A673 (cell line): ENCODE measurements at regions not wholly inside any gene's neighbourhood (a gene's known extent, or its start where the extent isn't known, plus 50 kb on each side); places are given as distances from the start of the nearest gene placed in this dataset.

ENCODE experiments used
- BruUV-seq: library from RNA; stranded (reverse); fragments of 400-500 nt; replicated peaks from 2 replicates; lab custom pipeline; 2021; lab: Mats Ljungman, UMichigan
- CTCF ChIA-PET: fragments of 300-600 bp; sonication (Branson Sonifier 250); formaldehyde crosslinking; loops from one replicate; lab custom pipeline; 2022; ENCODE audit warnings: antibody characterized with exemption; lab: Charles Lee
- POLR2A ChIA-PET: fragments of 300-600 bp; sonication (Branson Sonifier 250); formaldehyde crosslinking; loops from one replicate; lab custom pipeline; 2022; ENCODE audit warnings: antibody characterized with exemption; ENCODE audit not compliant: low non-redundant PET; lab: Charles Lee
- DNase-seq: peaks from one replicate; pipeline ENCODE4 v3.0.0-alpha.2; 2015; ENCODE audit warnings: low spot score
- H3K27ac ChIP-seq: fragments of 200-600 bp; sonication (generic); 2 replicates; pipeline ENCODE4 v1.5.1; 2016; ENCODE audit warnings: mixed run types, low read depth, mild to moderate bottlenecking, mixed read lengths, antibody characterized with exemption, low read length; ENCODE audit not compliant: poor library complexity, severe bottlenecking
- H3K27me3 ChIP-seq: fragments of 200-600 bp; sonication (generic); replicated peaks from 2 replicates; pipeline ENCODE4 v1.6.1; 2017; ENCODE audit warnings: mixed run types, low read depth, mild to moderate bottlenecking, mixed read lengths, antibody characterized with exemption, low read length; ENCODE audit not compliant: insufficient read depth, poor library complexity
- H3K36me3 ChIP-seq: fragments of 200-600 bp; sonication (generic); 2 replicates; pipeline ENCODE4 v1.6.1; 2016; ENCODE audit warnings: mixed run types, mild to moderate bottlenecking, mixed read lengths, antibody characterized with exemption, low read length; ENCODE audit not compliant: insufficient read depth, poor library complexity, severe bottlenecking
- H3K4me1 ChIP-seq: fragments of 200-600 bp; sonication (generic); 2 replicates; pipeline ENCODE4 v1.6.1; 2017; ENCODE audit warnings: mixed run types, mild to moderate bottlenecking, mixed read lengths, antibody characterized with exemption, low read length; ENCODE audit not compliant: insufficient read depth, poor library complexity, severe bottlenecking
- H3K4me3 ChIP-seq: fragments of 200-600 bp; sonication (generic); 2 replicates; pipeline ENCODE4 v1.5.1; 2016; ENCODE audit warnings: low read depth, mixed run types, mild to moderate bottlenecking, mixed read lengths, low read length; ENCODE audit not compliant: poor library complexity, severe bottlenecking
- H3K9me3 ChIP-seq: fragments of 200-600 bp; sonication (generic); 2 replicates; pipeline ENCODE4 v1.6.1; 2016; ENCODE audit warnings: mixed run types, low read depth, mild to moderate bottlenecking, mixed read lengths, antibody characterized with exemption, low read length; ENCODE audit not compliant: poor library complexity, severe bottlenecking
- EZH2 ChIP-seq: fragments of 200-600 bp; sonication (generic); IDR thresholded peaks from 2 replicates; pipeline ENCODE4 v1.6.1; 2017; ENCODE audit warnings: borderline replicate concordance, low read depth, mild to moderate bottlenecking, mixed read lengths, antibody characterized with exemption, low read length; ENCODE audit not compliant: poor library complexity, severe bottlenecking
- intact Hi-C: fragments of 100-400 bp; cut with micrococcal nuclease; formaldehyde crosslinking; loops from one replicate; pipeline ENCODE4 v1.10.0; 2022; ENCODE audit not compliant: unreplicated experiment
- TF ChIP-seq, protein P1 (sequence below): fragments of 300-800, 200-600 bp; sonication (generic); conservative IDR thresholded peaks from 2 replicates; pipeline ENCODE4 v1.5.1; 2017; ENCODE audit warnings: low read depth, mild to moderate bottlenecking, antibody characterized with exemption, low read length, moderate library complexity, mixed read lengths

DNA sequence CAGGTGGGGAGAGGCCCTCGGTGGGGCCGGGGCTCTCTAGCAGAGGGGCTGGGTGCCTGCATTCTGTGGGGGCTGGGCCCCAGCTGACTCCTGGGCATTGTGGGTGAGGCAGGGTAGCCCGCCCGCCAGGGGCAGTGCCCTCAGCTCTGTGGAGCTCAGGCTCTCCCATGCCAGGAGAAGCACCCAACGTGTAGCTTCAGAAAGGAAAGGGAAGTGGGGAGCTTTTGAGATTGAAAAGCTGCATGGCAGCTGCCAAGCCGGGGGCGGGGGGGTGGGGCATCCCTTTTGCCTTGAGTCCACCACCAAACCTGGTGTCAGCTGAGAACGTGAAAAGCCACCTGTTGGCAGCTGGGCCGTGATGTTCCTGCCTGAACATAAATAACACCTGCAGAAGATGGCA, 192.1 kb upstream of the CIBAR2 start:
- DNase-seq, result no peak
- no peak for TF ChIP-seq EZH2
- TF ChIP-seq, protein P1, sequence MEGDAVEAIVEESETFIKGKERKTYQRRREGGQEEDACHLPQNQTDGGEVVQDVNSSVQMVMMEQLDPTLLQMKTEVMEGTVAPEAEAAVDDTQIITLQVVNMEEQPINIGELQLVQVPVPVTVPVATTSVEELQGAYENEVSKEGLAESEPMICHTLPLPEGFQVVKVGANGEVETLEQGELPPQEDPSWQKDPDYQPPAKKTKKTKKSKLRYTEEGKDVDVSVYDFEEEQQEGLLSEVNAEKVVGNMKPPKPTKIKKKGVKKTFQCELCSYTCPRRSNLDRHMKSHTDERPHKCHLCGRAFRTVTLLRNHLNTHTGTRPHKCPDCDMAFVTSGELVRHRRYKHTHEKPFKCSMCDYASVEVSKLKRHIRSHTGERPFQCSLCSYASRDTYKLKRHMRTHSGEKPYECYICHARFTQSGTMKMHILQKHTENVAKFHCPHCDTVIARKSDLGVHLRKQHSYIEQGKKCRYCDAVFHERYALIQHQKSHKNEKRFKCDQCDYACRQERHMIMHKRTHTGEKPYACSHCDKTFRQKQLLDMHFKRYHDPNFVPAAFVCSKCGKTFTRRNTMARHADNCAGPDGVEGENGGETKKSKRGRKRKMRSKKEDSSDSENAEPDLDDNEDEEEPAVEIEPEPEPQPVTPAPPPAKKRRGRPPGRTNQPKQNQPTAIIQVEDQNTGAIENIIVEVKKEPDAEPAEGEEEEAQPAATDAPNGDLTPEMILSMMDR, result no peak
- Histone ChIP-seq H3K27me3 (no peaks in the 10 kb centered on the region), H3K36me3 (no peaks in the 10 kb centered on the region), H3K9me3 (no peaks in the 10 kb centered on the region), H3K27ac (no peak overlapping the region), H3K4me3 (no peak overlapping the region), H3K4me1 (peaks cover 29% of the 10 kb centered on the region)
- ChIA-PET POLR2A (no interaction called here), CTCF (no interaction called here)
- BruUV-seq, result no TSS peak
- intact Hi-C loops, result no loop called here

DNA sequence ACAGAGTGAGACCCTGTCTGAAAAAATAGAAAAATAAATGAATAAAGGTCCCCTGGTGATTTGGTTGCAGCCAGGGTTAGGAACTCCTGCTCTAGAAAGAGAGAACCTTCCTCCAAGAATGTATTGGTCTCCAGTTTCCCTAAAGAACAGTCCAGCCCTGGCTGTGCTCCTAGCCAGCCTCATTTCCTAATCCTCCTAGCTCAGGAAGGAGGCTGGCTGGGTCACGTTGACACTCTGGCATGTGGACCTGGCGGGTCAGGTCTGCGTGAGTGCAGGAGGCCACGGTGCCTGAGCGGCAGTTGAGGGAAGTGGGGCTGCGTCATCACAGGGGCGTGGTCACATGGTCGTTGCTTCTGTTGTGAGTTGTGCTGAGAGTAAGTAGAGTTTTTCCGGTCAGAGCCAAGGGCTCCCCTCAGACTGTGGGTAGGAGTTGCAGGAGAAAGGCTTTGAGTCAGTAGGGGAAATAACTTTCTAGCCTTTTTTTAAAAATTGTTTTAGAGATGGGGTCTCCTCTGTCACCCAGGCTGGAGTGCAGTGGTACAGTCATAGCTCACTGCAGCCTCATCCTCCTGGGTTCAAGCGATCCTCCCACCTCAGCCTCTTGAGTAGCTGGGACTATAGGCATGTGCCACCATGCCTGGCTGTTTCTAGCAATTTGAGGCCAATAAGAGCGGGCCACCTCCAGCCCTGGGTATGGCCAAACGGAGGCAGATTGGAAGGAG, 194.0 kb upstream of the CIBAR2 start:
- Histone ChIP-seq H3K9me3 (no peaks in the 10 kb centered on the region), H3K4me1 (peaks cover 44% of the 10 kb centered on the region), H3K4me3 (no peak overlapping the region), H3K27ac (no peak overlapping the region), H3K36me3 (no peaks in the 10 kb centered on the region), H3K27me3 (no peaks in the 10 kb centered on the region)
- intact Hi-C loops, result no loop called here
- no peak for TF ChIP-seq EZH2
- TF ChIP-seq, protein P1, result no peak
- no peak for DNase-seq
- CTCF ChIA-PET, result interaction anchor here (2.1 kb wide), 1 partner anchor 9 kb away, joined by 6 read pairs; no protein-coding TSS in a partner anchor
- POLR2A ChIA-PET, result no interaction called here
- no TSS peak for BruUV-seq

DNA sequence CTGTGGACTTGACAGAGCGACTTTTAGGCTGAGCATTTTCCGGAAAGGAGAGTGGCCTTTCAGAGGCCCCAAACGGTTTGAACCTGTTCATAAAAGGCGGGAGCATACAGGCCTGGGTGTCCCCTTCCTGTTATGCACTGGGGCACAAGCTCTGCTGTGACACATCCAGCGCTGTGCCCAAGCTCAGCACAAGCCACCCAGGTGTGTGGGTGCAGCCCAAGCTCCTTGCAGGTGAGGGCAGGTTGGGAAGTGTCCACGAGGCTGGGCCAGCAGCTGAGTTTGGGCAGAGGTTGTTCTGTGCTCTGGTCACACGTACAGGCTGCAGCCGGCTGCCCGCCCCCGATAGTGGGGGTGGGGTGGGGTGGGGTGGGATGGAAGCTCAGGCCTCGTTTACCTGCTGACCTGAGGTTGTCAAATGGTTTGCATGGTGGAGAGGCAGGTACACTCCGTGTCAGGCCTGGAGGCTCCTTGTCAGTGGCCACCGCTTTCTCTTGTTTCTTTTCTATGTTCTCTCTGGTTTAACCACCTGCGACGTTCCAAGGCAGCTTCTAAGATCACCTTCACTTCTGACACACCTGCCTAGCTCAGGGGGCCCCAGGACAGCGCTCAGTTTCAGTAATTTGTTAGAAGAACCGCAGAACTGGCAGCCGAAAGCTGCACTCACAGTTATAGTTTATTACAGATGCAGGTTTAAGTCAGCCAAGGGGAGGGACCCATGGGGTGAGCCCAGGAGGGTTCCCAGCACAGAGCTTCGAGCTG, 194.7 kb upstream of the CIBAR2 start:
- BruUV-seq, result no TSS peak
- peak overlapping the region; percentile 37 for H3K27ac ChIP-seq
- H3K36me3 ChIP-seq, result no peaks in the 10 kb centered on the region
- H3K27me3 ChIP-seq, result no peaks in the 10 kb centered on the region
- H3K4me1 ChIP-seq, result peaks cover 44% of the 10 kb centered on the region
- intact Hi-C loops, result no loop called here
- TF ChIP-seq, protein P1, result no peak
- no peak for TF ChIP-seq EZH2
- ChIA-PET CTCF (interaction anchor here (2.1 kb wide), 1 partner anchor 10 kb away, joined by 6 read pairs; no protein-coding TSS in a partner anchor), POLR2A (interaction anchor here (0.7 kb wide), 1 partner anchor 342 kb away, joined by 3 read pairs; no protein-coding TSS in a partner anchor)
- H3K4me3 ChIP-seq, result no peak overlapping the region
- DNase-seq, result no peak
- H3K9me3 ChIP-seq, result no peaks in the 10 kb centered on the region
